Fibroblast of villous mesenchyme (primary cell): ENCODE measurements at regions not wholly inside any gene's neighbourhood (a gene's known extent, or its start where the extent isn't known, plus 50 kb on each side); places are given as distances from the start of the nearest gene placed in this dataset.

ENCODE experiments used
- DNase-seq: peaks from one replicate; pipeline ENCODE4 v3.0.0-alpha.2; 2010; ENCODE audit warnings: low read depth
- H3K4me3 ChIP-seq: 2 replicates; pipeline ENCODE4 v1.5.1; 2011; ENCODE audit warnings: low read depth, mild to moderate bottlenecking, low read length
- TF ChIP-seq, protein P1 (sequence below): IDR thresholded peaks from 2 replicates; pipeline ENCODE4 v1.5.1; 2012; ENCODE audit warnings: low read depth, mild to moderate bottlenecking, low read length; ENCODE audit not compliant: insufficient read depth

DNA sequence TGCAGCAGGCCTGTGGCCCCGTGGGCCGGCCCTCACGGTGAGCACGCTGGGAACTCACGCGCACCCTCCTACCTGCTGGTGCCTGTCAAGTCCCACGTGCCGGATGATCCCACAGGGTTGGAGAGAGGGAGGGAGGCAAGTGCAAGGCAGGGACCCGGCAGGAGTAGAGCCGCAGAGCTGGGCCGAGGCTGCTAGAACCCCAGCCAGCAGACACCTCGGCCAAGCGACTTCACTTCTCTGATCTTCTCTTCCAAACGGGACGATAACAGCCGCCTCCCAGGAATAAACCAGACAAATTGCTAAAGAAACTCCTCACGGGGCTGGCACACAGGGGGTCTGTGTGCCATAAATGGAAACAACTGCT is 1232.8 kb downstream of the TBC1D22A start:
- DNase-seq: no peak
- no peak overlapping the region for H3K4me3 ChIP-seq
- TF ChIP-seq, protein P1, sequence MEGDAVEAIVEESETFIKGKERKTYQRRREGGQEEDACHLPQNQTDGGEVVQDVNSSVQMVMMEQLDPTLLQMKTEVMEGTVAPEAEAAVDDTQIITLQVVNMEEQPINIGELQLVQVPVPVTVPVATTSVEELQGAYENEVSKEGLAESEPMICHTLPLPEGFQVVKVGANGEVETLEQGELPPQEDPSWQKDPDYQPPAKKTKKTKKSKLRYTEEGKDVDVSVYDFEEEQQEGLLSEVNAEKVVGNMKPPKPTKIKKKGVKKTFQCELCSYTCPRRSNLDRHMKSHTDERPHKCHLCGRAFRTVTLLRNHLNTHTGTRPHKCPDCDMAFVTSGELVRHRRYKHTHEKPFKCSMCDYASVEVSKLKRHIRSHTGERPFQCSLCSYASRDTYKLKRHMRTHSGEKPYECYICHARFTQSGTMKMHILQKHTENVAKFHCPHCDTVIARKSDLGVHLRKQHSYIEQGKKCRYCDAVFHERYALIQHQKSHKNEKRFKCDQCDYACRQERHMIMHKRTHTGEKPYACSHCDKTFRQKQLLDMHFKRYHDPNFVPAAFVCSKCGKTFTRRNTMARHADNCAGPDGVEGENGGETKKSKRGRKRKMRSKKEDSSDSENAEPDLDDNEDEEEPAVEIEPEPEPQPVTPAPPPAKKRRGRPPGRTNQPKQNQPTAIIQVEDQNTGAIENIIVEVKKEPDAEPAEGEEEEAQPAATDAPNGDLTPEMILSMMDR: no peak

GRCh38 chr22:47994601-47995263 is 1232.3 kb downstream of the TBC1D22A start:
- TF ChIP-seq, protein P1: no peak
- no peak overlapping the region for H3K4me3 ChIP-seq
- no peak for DNase-seq

DNA sequence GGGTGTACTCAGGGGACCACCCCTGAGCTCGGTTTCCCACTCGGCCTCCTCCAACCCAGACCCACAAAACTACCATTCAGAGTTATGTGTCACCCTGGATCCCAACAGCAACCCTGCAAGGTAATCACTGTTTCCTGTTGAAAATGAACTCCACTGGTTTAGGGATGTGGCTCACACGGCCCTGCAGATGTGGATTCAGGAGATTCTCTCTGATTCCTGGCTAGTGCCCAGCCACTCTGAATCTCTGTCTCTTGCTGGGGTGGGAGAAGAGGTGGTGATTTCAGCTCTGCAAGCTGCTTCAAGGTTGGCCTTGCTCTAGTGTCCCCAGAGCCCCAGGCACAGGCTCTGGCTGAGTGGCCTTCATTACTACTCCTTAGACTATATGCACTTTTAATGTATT is 1231.6 kb downstream of the TBC1D22A start:
- H3K4me3 ChIP-seq: no peak overlapping the region
- TF ChIP-seq, protein P1: no peak

DNA sequence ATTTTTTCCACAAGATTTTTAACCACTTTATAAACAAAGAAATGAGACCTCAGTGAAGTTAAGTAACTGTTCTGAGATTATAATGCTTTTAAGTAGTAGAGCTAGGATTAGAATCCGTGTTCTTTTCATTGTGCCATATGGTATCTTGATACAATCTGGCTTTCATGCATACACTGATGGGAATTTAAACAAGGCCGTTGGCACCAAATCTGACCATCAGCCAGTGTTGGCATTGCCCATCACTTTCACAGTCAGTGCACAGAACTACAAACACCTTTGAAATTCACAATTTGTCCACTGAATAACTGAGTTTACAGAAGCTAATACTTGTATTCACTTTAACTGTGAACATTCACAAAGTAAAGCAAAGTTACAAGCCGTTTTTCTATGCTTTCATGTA is 1228.0 kb downstream of the TBC1D22A start:
- H3K4me3 ChIP-seq: no peak overlapping the region
- no peak for DNase-seq
- TF ChIP-seq, protein P1: no peak

More for the DNA sequence above, 1231.6 kb downstream of the TBC1D22A start:
- no peak for DNase-seq

GRCh38 chr22:47987885-47988515 is 1225.5 kb downstream of the TBC1D22A start:
- DNase-seq: no peak
- H3K4me3 ChIP-seq: no peak overlapping the region
- TF ChIP-seq, protein P1: no peak

DNA sequence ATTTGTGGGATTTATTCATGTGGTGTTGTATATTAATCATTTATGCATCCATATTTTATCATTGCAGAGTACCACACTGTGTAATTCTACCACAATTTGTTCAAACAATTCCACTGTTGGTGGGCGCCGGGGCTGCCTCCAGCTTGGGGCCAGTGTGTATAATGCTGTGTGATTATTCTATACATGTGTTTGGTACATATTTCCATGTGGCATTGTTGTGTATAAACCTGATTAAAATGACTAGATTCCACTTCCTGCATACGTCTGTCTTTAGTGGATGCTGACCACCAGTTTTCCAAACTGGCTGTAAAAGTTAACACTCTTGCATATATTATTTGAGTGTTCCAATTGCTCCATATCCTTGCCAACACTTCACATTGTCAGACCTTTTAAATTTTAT is 1213.8 kb downstream of the TBC1D22A start:
- H3K4me3 ChIP-seq: no peak overlapping the region
- no peak for DNase-seq
- TF ChIP-seq, protein P1: no peak
